ENCODE measurements at regions not wholly inside any gene's neighbourhood (a gene's known extent, or its start where the extent isn't known, plus 50 kb on each side); places are given as distances from the start of the nearest gene placed in this dataset.
"Not testable (repeated sequence)": the region's sequence is repeated elsewhere in the genome, so short reads cannot be mapped to it uniquely, and the experiment has no call there.

- no peak for DNase-seq (ENCODE audit: low spot score)
Measured at GRCh38 chr1:81270051-81270450, 530.7 kb upstream of the ADGRL2 start.

GRCh38 chr1:81264976-81265375 is 535.8 kb upstream of the ADGRL2 start:
- no peak for DNase-seq (ENCODE audit: low spot score)

GRCh38 chr1:81259625-81260411 is 540.9 kb upstream of the ADGRL2 start:
- DNase-seq (ENCODE audit: low spot score): peak; percentile 61

GRCh38 chr1:81254560-81254959 is 546.2 kb upstream of the ADGRL2 start:
- DNase-seq (ENCODE audit: low spot score): no peak

GRCh38 chr1:81254068-81254467 is 546.7 kb upstream of the ADGRL2 start:
- no peak for DNase-seq (ENCODE audit: low spot score)

- DNase-seq (ENCODE audit: low spot score): no peak
Measured at GRCh38 chr1:81252471-81253151, 548.1 kb upstream of the ADGRL2 start.

GRCh38 chr1:81250825-81251224 is 549.9 kb upstream of the ADGRL2 start:
- DNase-seq (ENCODE audit: low spot score): not testable (repeated sequence)

- not testable (repeated sequence) for DNase-seq (ENCODE audit: low spot score)
Measured at GRCh38 chr1:81245084-81245715, 555.5 kb upstream of the ADGRL2 start.

GRCh38 chr1:81244612-81245011 is 556.1 kb upstream of the ADGRL2 start:
- DNase-seq (ENCODE audit: low spot score): not testable (repeated sequence)

GRCh38 chr1:81242103-81242502 is 558.6 kb upstream of the ADGRL2 start:
- DNase-seq (ENCODE audit: low spot score): no peak

- DNase-seq (ENCODE audit: low spot score): no peak
Measured at GRCh38 chr1:81238129-81238528, 562.6 kb upstream of the ADGRL2 start.

GRCh38 chr1:81237473-81238089 is 563.2 kb upstream of the ADGRL2 start:
- DNase-seq (ENCODE audit: low spot score): no peak

- DNase-seq (ENCODE audit: low spot score): no peak
Measured at GRCh38 chr1:81234237-81234636, 566.5 kb upstream of the ADGRL2 start.

GRCh38 chr1:81233591-81233990 is 567.1 kb upstream of the ADGRL2 start:
- DNase-seq (ENCODE audit: low spot score): no peak

- DNase-seq (ENCODE audit: low spot score): no peak
Measured at GRCh38 chr1:81232420-81232819, 568.3 kb upstream of the ADGRL2 start.

GRCh38 chr1:81231729-81232038 is 569.0 kb upstream of the ADGRL2 start:
- DNase-seq (ENCODE audit: low spot score): no peak

- DNase-seq (ENCODE audit: low spot score): no peak
Measured at GRCh38 chr1:81230983-81231728, 569.6 kb upstream of the ADGRL2 start.

- no peak for DNase-seq (ENCODE audit: low spot score)
Measured at GRCh38 chr1:81228926-81229325, 571.8 kb upstream of the ADGRL2 start.

GRCh38 chr1:81226603-81226928 is 574.2 kb upstream of the ADGRL2 start:
- DNase-seq (ENCODE audit: low spot score): no peak

- no peak for DNase-seq (ENCODE audit: low spot score)
Measured at GRCh38 chr1:81225789-81226602, 574.7 kb upstream of the ADGRL2 start.

- no peak for DNase-seq (ENCODE audit: low spot score)
Measured at GRCh38 chr1:81224222-81224621, 576.5 kb upstream of the ADGRL2 start.
